GM12878 (cell line): ENCODE measurements at regions not wholly inside any gene's neighbourhood (a gene's known extent, or its start where the extent isn't known, plus 50 kb on each side); places are given as distances from the start of the nearest gene placed in this dataset.

Experiments used
- ATAC-seq: fragments of 200-7000 bp; cut with Tn5 transposase; 3 replicates; pipeline ENCODE4 v1.9.1; 2020; ENCODE audit warnings: mild to moderate bottlenecking, moderate library complexity
- BruUV-seq: library from RNA; stranded (reverse); fragments of 400-500 nt; replicated peaks from 2 replicates; lab custom pipeline; 2021; lab: Mats Ljungman, UMichigan
- CTCF ChIA-PET: fragments of 300-600 bp; sonication (Branson Sonifier 250); formaldehyde crosslinking; extraction: SDS; loops from one replicate; lab custom pipeline; 2021; ENCODE audit warnings: inconsistent platforms; lab: Yijun Ruan, JAX
- POLR2A ChIA-PET: fragments of 350-600 bp; formaldehyde crosslinking; extraction: SDS; loops from one replicate; lab custom pipeline; 2021; ENCODE audit warnings: inconsistent platforms; lab: Charles Lee
- RAD21 ChIA-PET: fragments of 300-600 bp; sonication (Branson Sonifier 250); formaldehyde crosslinking; loops from one replicate; lab custom pipeline; 2023; ENCODE audit warnings: antibody characterized with exemption; ENCODE audit not compliant: unreplicated experiment; lab: Charles Lee
- SMC1A ChIA-PET: fragments of 300-600 bp; sonication (Branson Sonifier 250); formaldehyde crosslinking; loops from one replicate; lab custom pipeline; 2023; ENCODE audit not compliant: unreplicated experiment, uncharacterized antibody; lab: Charles Lee
- DNase-seq: peaks from one replicate; pipeline ENCODE4 v3.0.0-alpha.2; 2011; ENCODE audit warnings: low read depth, low spot score
- FAIRE-seq: peaks from 3 replicates; lab custom pipeline; 2011; peaks lifted over from hg19 to GRCh38; lab: Jason Lieb, UNC
- H2AFZ ChIP-seq: 2 replicates; pipeline ENCODE4 v1.6.0; 2011; ENCODE audit warnings: low read depth, low read length, control low read depth; ENCODE audit not compliant: control insufficient read depth
- H3K27ac ChIP-seq: 2 replicates; pipeline ENCODE4 v1.5.1; 2011; ENCODE audit warnings: control low read depth; ENCODE audit not compliant: control insufficient read depth, insufficient read depth
- H3K27me3 ChIP-seq, 2 experiments: replicated peaks in 1 of 2; 2 replicates each; pipeline versions ENCODE4 v1.6.0 to v1.6.1; 2011; ENCODE audit warnings: low read length in 1 of 2; ENCODE audit not compliant: control insufficient read depth in 2 of 2, insufficient read depth in 2 of 2
- H3K36me3 ChIP-seq, 2 experiments: 2 replicates each; pipeline ENCODE4 v1.5.1; 2011; ENCODE audit warnings: low read length in 1 of 2; ENCODE audit not compliant: control insufficient read depth in 2 of 2, insufficient read depth in 2 of 2
- H3K4me1 ChIP-seq: 2 replicates; pipeline ENCODE4 v1.6.1; 2011; ENCODE audit warnings: mild to moderate bottlenecking, low read length, moderate library complexity, mixed read lengths; ENCODE audit not compliant: control insufficient read depth, insufficient read depth
- H3K4me2 ChIP-seq: 2 replicates; pipeline ENCODE4 v1.6.0; 2011; ENCODE audit warnings: control low read depth; ENCODE audit not compliant: control insufficient read depth, insufficient read depth
- H3K4me3 ChIP-seq: fragments of 200-600 bp; sonication (generic); 2 replicates; pipeline ENCODE4 v1.5.1; 2016
- H3K79me2 ChIP-seq: 2 replicates; pipeline ENCODE4 v1.6.0; 2011; ENCODE audit warnings: low read length; ENCODE audit not compliant: control insufficient read depth, insufficient read depth
- H3K9ac ChIP-seq: 2 replicates; pipeline ENCODE4 v1.8.0; 2011; ENCODE audit warnings: low read length, control low read depth, mixed read lengths; ENCODE audit not compliant: control insufficient read depth, insufficient read depth
- H3K9me3 ChIP-seq: replicated peaks from 3 replicates; pipeline ENCODE4 v1.5.1; 2011; ENCODE audit warnings: mild to moderate bottlenecking, low read length; ENCODE audit not compliant: control insufficient read depth, insufficient read depth
- H4K20me1 ChIP-seq: 2 replicates; pipeline ENCODE4 v1.6.0; 2011; ENCODE audit not compliant: control insufficient read depth, insufficient read depth
- BCLAF1 ChIP-seq: fragments of 450-650 bp; IDR thresholded peaks from 2 replicates; pipeline ENCODE4 v1.6.1; 2017; ENCODE audit warnings: antibody characterized with exemption, mild to moderate bottlenecking, moderate library complexity
- IKZF1 ChIP-seq: fragments of 450-650 bp; conservative IDR thresholded peaks from 2 replicates; pipeline ENCODE4 v1.6.1; 2017; ENCODE audit warnings: antibody characterized with exemption, mild to moderate bottlenecking
- IKZF2 ChIP-seq, 2 experiments: fragments of 450-650 bp; IDR thresholded peaks; 2 replicates each; pipeline ENCODE4 v1.6.1; 2017; ENCODE audit warnings: mild to moderate bottlenecking in 2 of 2, moderate library complexity in 2 of 2
- POU2F2 ChIP-seq: IDR thresholded peaks from 3 replicates; pipeline ENCODE4 v1.6.1; 2011; ENCODE audit warnings: low read depth, mild to moderate bottlenecking, low read length, borderline replicate concordance
- WGBS: methylation state at CpG from one replicate; pipeline ENCODE4 v1.1.6; 2016; ENCODE audit warnings: low lambda C conversion rate; ENCODE audit not compliant: insufficient replicate concordance, insufficient coverage; ENCODE audit errors: missing lambda C conversion rate; 5-methylcytosine and 5-hydroxymethylcytosine counted together
- in situ Hi-C: fragments of 300-500 bp; cut with MboI; formaldehyde crosslinking; loops from 9 replicates; pipeline ENCODE4 v1.14.3; 2018; ENCODE audit warnings: mixed read lengths
- intact Hi-C: fragments of 100-400 bp; cut with micrococcal nuclease; formaldehyde crosslinking; loops from one replicate; pipeline ENCODE4 v1.14.2; 2022; ENCODE audit not compliant: unreplicated experiment
- TF ChIP-seq, protein P1 (sequence below): fragments of 450-650 bp; IDR thresholded peaks from 2 replicates; pipeline ENCODE4 v1.6.1; 2017; ENCODE audit warnings: borderline replicate concordance

- no peak for TF ChIP-seq BCLAF1
- TF ChIP-seq POU2F2: no peak
Measured at GRCh38 chr1:24993871-24994580, 64.0 kb upstream of the RUNX3 start (continued).

GRCh38 chr1:24992761-24993211 lies 62.7 kb upstream of the RUNX3 start:
- in situ Hi-C loops (no loop called here), intact Hi-C loops (no loop called here)
- ATAC-seq: no peak
- DNase-seq: no peak
- H3K27ac ChIP-seq: no peak overlapping the region
- peak overlapping the region; percentile 43 for H2AFZ ChIP-seq
- ChIA-PET CTCF (interaction anchor here (1.1 kb wide), 1 partner anchor 44 kb away, joined by 3 read pairs; no protein-coding TSS in a partner anchor), POLR2A (no interaction called here), SMC1A (interaction anchor here (0.7 to 1.9 kb wide), 3 partner anchors 10 to 35 kb away, joined by 3 to 4 read pairs (median 3); no protein-coding TSS in a partner anchor), RAD21 (no interaction called here)
- BruUV-seq: no TSS peak
- H3K36me3 ChIP-seq: no peaks in the 10 kb centered on the region
- H3K4me1 ChIP-seq: peaks cover 8% of the 10 kb centered on the region
- WGBS: 30% methylated on average over 11 of the region's 12 CpGs
- FAIRE-seq: no peak
- no peak overlapping the region for H3K9ac ChIP-seq
- H3K4me2 ChIP-seq: no peak overlapping the region
- H3K9me3 ChIP-seq: peaks cover 3% of the 10 kb centered on the region; the same call in 1 of the 3 replicates
- H3K27me3 ChIP-seq: no peaks in the 10 kb centered on the region
- TF ChIP-seq IKZF1 (peak; percentile 57; the same call in 1 of the 2 replicates), IKZF2 (IDR thresholded peaks at IDR 0.05) (peak in 1 of 2 experiments; percentile 40; a peak in 1 of 4 replicates)
- TF ChIP-seq, protein P1, sequence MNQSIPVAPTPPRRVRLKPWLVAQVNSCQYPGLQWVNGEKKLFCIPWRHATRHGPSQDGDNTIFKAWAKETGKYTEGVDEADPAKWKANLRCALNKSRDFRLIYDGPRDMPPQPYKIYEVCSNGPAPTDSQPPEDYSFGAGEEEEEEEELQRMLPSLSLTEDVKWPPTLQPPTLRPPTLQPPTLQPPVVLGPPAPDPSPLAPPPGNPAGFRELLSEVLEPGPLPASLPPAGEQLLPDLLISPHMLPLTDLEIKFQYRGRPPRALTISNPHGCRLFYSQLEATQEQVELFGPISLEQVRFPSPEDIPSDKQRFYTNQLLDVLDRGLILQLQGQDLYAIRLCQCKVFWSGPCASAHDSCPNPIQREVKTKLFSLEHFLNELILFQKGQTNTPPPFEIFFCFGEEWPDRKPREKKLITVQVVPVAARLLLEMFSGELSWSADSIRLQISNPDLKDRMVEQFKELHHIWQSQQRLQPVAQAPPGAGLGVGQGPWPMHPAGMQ: no peak
- no peaks in the 10 kb centered on the region for H3K79me2 ChIP-seq
- no peak overlapping the region for H3K4me3 ChIP-seq
- H4K20me1 ChIP-seq: no peaks in the 10 kb centered on the region
